ENCODE measurements at regions not wholly inside any gene's neighbourhood (a gene's known extent, or its start where the extent isn't known, plus 50 kb on each side); places are given as distances from the start of the nearest gene placed in this dataset.

GRCh38 chr6:170088582-170088955, 202.3 kb downstream of the DLL1 start:
- TF ChIP-seq POLR2A (IDR thresholded peaks at IDR 0.05; ENCODE audit: low read depth, low read length) (no peak), TAF1 (IDR thresholded peaks at IDR 0.05; ENCODE audit: low read depth, low read length) (no peak), POLR2AphosphoS5 (IDR thresholded peaks at IDR 0.05; ENCODE audit: low read depth, low read length) (no peak), SPI1 (IDR thresholded peaks at IDR 0.05; ENCODE audit: low read depth, low read length) (no peak)
